ENCODE measurements at regions not wholly inside any gene's neighbourhood (a gene's known extent, or its start where the extent isn't known, plus 50 kb on each side); places are given as distances from the start of the nearest gene placed in this dataset.

DNA sequence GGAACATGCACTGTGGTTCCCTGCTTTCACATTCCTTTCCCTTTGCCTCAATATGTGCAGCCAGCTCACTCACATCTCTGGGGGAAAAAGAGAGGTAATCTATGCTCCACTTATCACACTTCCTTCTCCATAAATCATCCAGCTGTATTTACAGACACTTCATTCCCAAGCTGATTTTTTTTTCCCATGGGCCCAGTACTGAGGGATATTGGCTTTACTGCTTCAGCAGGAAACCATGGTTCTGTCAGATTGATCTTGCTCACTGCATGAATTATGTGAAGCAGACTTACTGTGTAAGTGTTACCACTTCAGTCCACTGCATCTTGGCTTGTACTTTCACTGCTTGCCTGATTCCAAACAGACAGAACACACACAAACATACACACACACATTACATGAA lies 555.6 kb downstream of the CCER1 start:
- Histone ChIP-seq H3K4me1 (ENCODE audit: control insufficient read depth in 5 of 5, insufficient read depth in 5 of 5, low read length in 5 of 5) (no peaks in the 10 kb centered on the region), H3K27me3 (ENCODE audit: control insufficient read depth in 3 of 3, insufficient read depth in 3 of 3, low read length in 2 of 3) (no peaks in the 10 kb centered on the region), H3K36me3 (ENCODE audit: control insufficient read depth in 4 of 4, insufficient read depth in 4 of 4, low read length in 4 of 4) (no peaks in the 10 kb centered on the region), H3K27ac (ENCODE audit: low read depth in 1 of 2, low read length in 1 of 2) (no peak overlapping the region), H3K4me3 (no peak overlapping the region), H3K9ac (ENCODE audit: insufficient read depth in 1 of 2, low read length in 2 of 2) (no peak overlapping the region), H3K9me3 (ENCODE audit: control insufficient read depth in 4 of 4, insufficient read depth in 3 of 4, low read length in 3 of 4) (peaks cover 0 to 10% (median 6%) of the 10 kb centered on the region in 4 donors)
- TF ChIP-seq, protein P1, sequence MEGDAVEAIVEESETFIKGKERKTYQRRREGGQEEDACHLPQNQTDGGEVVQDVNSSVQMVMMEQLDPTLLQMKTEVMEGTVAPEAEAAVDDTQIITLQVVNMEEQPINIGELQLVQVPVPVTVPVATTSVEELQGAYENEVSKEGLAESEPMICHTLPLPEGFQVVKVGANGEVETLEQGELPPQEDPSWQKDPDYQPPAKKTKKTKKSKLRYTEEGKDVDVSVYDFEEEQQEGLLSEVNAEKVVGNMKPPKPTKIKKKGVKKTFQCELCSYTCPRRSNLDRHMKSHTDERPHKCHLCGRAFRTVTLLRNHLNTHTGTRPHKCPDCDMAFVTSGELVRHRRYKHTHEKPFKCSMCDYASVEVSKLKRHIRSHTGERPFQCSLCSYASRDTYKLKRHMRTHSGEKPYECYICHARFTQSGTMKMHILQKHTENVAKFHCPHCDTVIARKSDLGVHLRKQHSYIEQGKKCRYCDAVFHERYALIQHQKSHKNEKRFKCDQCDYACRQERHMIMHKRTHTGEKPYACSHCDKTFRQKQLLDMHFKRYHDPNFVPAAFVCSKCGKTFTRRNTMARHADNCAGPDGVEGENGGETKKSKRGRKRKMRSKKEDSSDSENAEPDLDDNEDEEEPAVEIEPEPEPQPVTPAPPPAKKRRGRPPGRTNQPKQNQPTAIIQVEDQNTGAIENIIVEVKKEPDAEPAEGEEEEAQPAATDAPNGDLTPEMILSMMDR (IDR thresholded peaks at IDR 0.05; ENCODE audit: control extremely low read depth, extremely low read depth): no peak
- ATAC-seq (ENCODE audit: insufficient read depth, low FRiP score) (no peak), DNase-seq (peak in 2 of 3 donors; percentile 14 to 49)

DNA sequence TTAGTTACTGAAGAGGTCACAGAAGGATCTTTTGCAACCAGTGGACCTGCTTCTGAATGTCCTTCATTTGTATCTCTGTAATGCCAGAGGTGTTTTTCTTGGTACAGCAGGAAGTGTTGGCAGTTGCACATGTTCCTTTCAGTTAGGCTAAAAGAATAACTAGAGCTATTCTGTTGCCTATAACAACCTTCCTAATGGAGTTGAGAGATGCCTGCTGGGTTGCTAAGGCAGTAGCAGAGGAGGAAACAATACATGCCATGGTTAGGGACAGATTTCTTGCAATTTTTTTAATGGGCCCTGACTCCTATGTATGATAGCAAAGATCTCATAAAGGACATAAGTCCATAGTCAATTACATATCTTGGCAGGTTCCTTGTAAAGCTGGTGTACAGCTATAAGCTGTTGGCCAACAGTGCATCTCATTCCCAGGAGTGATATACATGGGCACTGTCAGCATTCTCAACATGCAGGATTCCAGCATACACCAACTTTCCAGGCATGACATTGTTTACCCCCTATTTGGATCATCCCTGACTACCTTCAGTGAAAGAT lies 556.6 kb downstream of the CCER1 start:
- Histone ChIP-seq H3K36me3 (ENCODE audit: control insufficient read depth in 4 of 4, insufficient read depth in 4 of 4, low read length in 4 of 4) (no peaks in the 10 kb centered on the region), H3K4me1 (ENCODE audit: control insufficient read depth in 5 of 5, insufficient read depth in 5 of 5, low read length in 5 of 5) (no peaks in the 10 kb centered on the region), H3K27ac (ENCODE audit: low read depth in 1 of 2, low read length in 1 of 2) (no peak overlapping the region), H3K9ac (ENCODE audit: insufficient read depth in 1 of 2, low read length in 2 of 2) (no peak overlapping the region), H3K9me3 (ENCODE audit: control insufficient read depth in 4 of 4, insufficient read depth in 3 of 4, low read length in 3 of 4) (peaks cover 0 to 10% (median 6%) of the 10 kb centered on the region in 4 donors), H3K27me3 (ENCODE audit: control insufficient read depth in 3 of 3, insufficient read depth in 3 of 3, low read length in 2 of 3) (no peaks in the 10 kb centered on the region), H3K4me3 (no peak overlapping the region)
- TF ChIP-seq, protein P1 (IDR thresholded peaks at IDR 0.05; ENCODE audit: control extremely low read depth, extremely low read depth): no peak
- DNase-seq: no peak
- ATAC-seq (ENCODE audit: insufficient read depth, low FRiP score): no peak

DNA sequence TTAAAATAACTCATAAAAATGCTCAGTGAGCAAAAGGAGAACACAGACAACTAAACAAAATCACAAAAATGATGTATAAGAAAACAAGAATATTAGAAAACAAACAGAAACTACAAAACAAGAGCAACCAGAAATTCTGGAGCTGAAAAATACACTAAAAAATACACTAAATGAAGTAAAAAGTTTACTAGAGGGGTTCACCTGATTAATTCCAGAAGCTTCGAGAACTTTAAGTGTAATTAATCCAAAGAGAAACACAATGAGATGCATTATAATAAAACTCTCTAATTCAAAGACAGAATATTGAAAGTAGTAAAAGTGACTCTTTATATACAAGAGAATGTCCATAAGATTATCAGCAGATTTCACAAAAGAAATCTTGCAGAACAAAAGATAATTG lies 558.4 kb downstream of the CCER1 start:
- H3K9me3 ChIP-seq (ENCODE audit: control insufficient read depth in 4 of 4, insufficient read depth in 3 of 4, low read length in 3 of 4): peaks cover 0 to 10% (median 6%) of the 10 kb centered on the region in 4 donors
- no peak for DNase-seq
- H3K27ac ChIP-seq (ENCODE audit: low read depth in 1 of 2, low read length in 1 of 2): no peak overlapping the region
- H3K4me1 ChIP-seq (ENCODE audit: control insufficient read depth in 5 of 5, insufficient read depth in 5 of 5, low read length in 5 of 5): no peaks in the 10 kb centered on the region
- H3K4me3 ChIP-seq: no peak overlapping the region
- no peak for ATAC-seq (ENCODE audit: insufficient read depth, low FRiP score)
- no peaks in the 10 kb centered on the region for H3K27me3 ChIP-seq (ENCODE audit: control insufficient read depth in 3 of 3, insufficient read depth in 3 of 3, low read length in 2 of 3)
- no peaks in the 10 kb centered on the region for H3K36me3 ChIP-seq (ENCODE audit: control insufficient read depth in 4 of 4, insufficient read depth in 4 of 4, low read length in 4 of 4)
- 93 to 95% methylated on average over 1 of the region's 1 CpG for WGBS, 2 donors
- no peak overlapping the region for H3K9ac ChIP-seq (ENCODE audit: insufficient read depth in 1 of 2, low read length in 2 of 2)
- TF ChIP-seq, protein P1 (IDR thresholded peaks at IDR 0.05; ENCODE audit: control extremely low read depth, extremely low read depth): no peak

DNA sequence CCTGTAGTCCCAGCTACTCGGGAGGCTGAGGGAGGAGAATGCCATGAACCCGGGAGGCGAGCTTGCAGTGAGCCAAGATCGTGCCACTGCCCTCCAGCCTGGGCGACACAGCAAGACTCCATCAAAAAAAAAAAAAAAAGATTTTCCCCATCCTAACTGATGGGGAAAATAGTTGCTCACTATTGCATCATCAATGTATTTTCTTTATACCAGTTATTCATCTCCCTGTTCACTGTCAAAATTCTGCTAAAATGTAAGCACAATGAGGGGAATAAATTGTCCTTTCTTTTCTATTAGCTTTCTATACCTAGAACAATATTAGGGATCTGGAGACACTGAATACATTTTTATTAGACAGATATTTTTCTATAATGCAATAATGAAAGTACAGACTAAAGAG lies 561.3 kb downstream of the CCER1 start:
- no peak overlapping the region for H3K9ac ChIP-seq (ENCODE audit: insufficient read depth in 1 of 2, low read length in 2 of 2)
- WGBS, 2 donors: 96 to 98% methylated on average over 5 of the region's 5 CpGs
- H3K36me3 ChIP-seq (ENCODE audit: control insufficient read depth in 4 of 4, insufficient read depth in 4 of 4, low read length in 4 of 4): no peaks in the 10 kb centered on the region
- H3K4me1 ChIP-seq (ENCODE audit: control insufficient read depth in 5 of 5, insufficient read depth in 5 of 5, low read length in 5 of 5): no peaks in the 10 kb centered on the region
- DNase-seq (no peak), ATAC-seq (ENCODE audit: insufficient read depth, low FRiP score) (no peak)
- H3K27ac ChIP-seq (ENCODE audit: low read depth in 1 of 2, low read length in 1 of 2): no peak overlapping the region
- H3K27me3 ChIP-seq (ENCODE audit: control insufficient read depth in 3 of 3, insufficient read depth in 3 of 3, low read length in 2 of 3): no peaks in the 10 kb centered on the region
- no peak overlapping the region for H3K4me3 ChIP-seq
- peaks cover 1 to 10% (median 6%) of the 10 kb centered on the region in 4 donors for H3K9me3 ChIP-seq (ENCODE audit: control insufficient read depth in 4 of 4, insufficient read depth in 3 of 4, low read length in 3 of 4)
- TF ChIP-seq, protein P1 (IDR thresholded peaks at IDR 0.05; ENCODE audit: control extremely low read depth, extremely low read depth): no peak

All from lung (tissue), 11 donors.